ENCODE measurements at regions not wholly inside any gene's neighbourhood (a gene's known extent, or its start where the extent isn't known, plus 50 kb on each side); places are given as distances from the start of the nearest gene placed in this dataset.

- H3K27ac ChIP-seq: no peak overlapping the region
- intact Hi-C loops (cut with DNase I; ENCODE audit: low total_unique reads): no loop called here
These were observed 96.5 kb upstream of the ATP2B2 start for GRCh38 chr3:10601857-10602230.

GRCh38 chr3:10602271-10602670, 96.9 kb upstream of the ATP2B2 start:
- H3K4me1 ChIP-seq: no peaks in the 10 kb centered on the region
- TF ChIP-seq CTCF (IDR thresholded peaks at IDR 0.05) (no peak), POLR2A (IDR thresholded peaks at IDR 0.05) (no peak)
- no peak for DNase-seq
- no peaks in the 10 kb centered on the region for H3K36me3 ChIP-seq
- no peaks in the 10 kb centered on the region for H3K27me3 ChIP-seq
- no peak overlapping the region for H3K4me3 ChIP-seq
- intact Hi-C loops (cut with DNase I; ENCODE audit: low total_unique reads): no loop called here
- H3K27ac ChIP-seq: no peak overlapping the region
- H3K9me3 ChIP-seq: no peaks in the 10 kb centered on the region

More at GRCh38 chr3:10601857-10602230, 96.5 kb upstream of the ATP2B2 start:
- no peak for DNase-seq
- no peak for TF ChIP-seq CTCF (IDR thresholded peaks at IDR 0.05)
- Histone ChIP-seq H3K27me3 (no peaks in the 10 kb centered on the region), H3K4me3 (no peak overlapping the region), H3K4me1 (no peaks in the 10 kb centered on the region), H3K9me3 (no peaks in the 10 kb centered on the region), H3K36me3 (no peaks in the 10 kb centered on the region)

GRCh38 chr3:10602769-10603768, 97.7 kb upstream of the ATP2B2 start:
- Histone ChIP-seq H3K4me3 (no peak overlapping the region), H3K9me3 (no peaks in the 10 kb centered on the region), H3K36me3 (no peaks in the 10 kb centered on the region), H3K27ac (no peak overlapping the region), H3K27me3 (no peaks in the 10 kb centered on the region), H3K4me1 (no peaks in the 10 kb centered on the region)
- no peak for TF ChIP-seq POLR2A (IDR thresholded peaks at IDR 0.05)
- TF ChIP-seq CTCF (IDR thresholded peaks at IDR 0.05): no peak
- DNase-seq: no peak
- intact Hi-C loops (cut with DNase I; ENCODE audit: low total_unique reads): no loop called here

- H3K27me3 ChIP-seq: no peaks in the 10 kb centered on the region
- no peaks in the 10 kb centered on the region for H3K4me1 ChIP-seq
- no peaks in the 10 kb centered on the region for H3K36me3 ChIP-seq
- H3K27ac ChIP-seq: no peak overlapping the region
- H3K9me3 ChIP-seq: no peaks in the 10 kb centered on the region
- TF ChIP-seq POLR2A (IDR thresholded peaks at IDR 0.05) (no peak), CTCF (IDR thresholded peaks at IDR 0.05) (no peak)
- no peak overlapping the region for H3K4me3 ChIP-seq
- intact Hi-C loops (cut with DNase I; ENCODE audit: low total_unique reads): no loop called here
- no peak for DNase-seq
These were observed 103.7 kb upstream of the ATP2B2 start for GRCh38 chr3:10609134-10609533.

GRCh38 chr3:10614168-10614567, 108.8 kb upstream of the ATP2B2 start:
- intact Hi-C loops (cut with DNase I; ENCODE audit: low total_unique reads): no loop called here
- no peaks in the 10 kb centered on the region for H3K4me1 ChIP-seq
- H3K27me3 ChIP-seq: no peaks in the 10 kb centered on the region
- no peak for DNase-seq
- no peak for TF ChIP-seq CTCF (IDR thresholded peaks at IDR 0.05)
- TF ChIP-seq POLR2A (IDR thresholded peaks at IDR 0.05): no peak
- H3K4me3 ChIP-seq: no peak overlapping the region
- no peak overlapping the region for H3K27ac ChIP-seq
- no peaks in the 10 kb centered on the region for H3K36me3 ChIP-seq
- H3K9me3 ChIP-seq: no peaks in the 10 kb centered on the region
